Loucy (cell line): ENCODE measurements at regions not wholly inside any gene's neighbourhood (a gene's known extent, or its start where the extent isn't known, plus 50 kb on each side); places are given as distances from the start of the nearest gene placed in this dataset.

Experiments
- H2AFZ ChIP-seq: fragments of 200-600 bp; sonication (generic); 2 replicates; pipeline ENCODE4 v1.6.0; 2016; ENCODE audit warnings: antibody characterized with exemption, mild to moderate bottlenecking, low read length, moderate library complexity
- H3F3A ChIP-seq: fragments of 200-600 bp; 2 replicates; pipeline ENCODE4 v1.6.0; 2016; ENCODE audit warnings: antibody characterized with exemption, low read depth, mild to moderate bottlenecking
- H3K27me3 ChIP-seq: fragments of 200-600 bp; sonication (generic); 2 replicates; pipeline ENCODE4 v1.6.1; 2014; ENCODE audit warnings: low read length, mild to moderate bottlenecking; ENCODE audit not compliant: insufficient read depth, poor library complexity, severe bottlenecking
- H3K36me3 ChIP-seq: fragments of 200-600 bp; sonication (generic); 2 replicates; pipeline ENCODE4 v1.6.1; 2016; ENCODE audit warnings: low read length; ENCODE audit not compliant: insufficient read depth
- H3K4me1 ChIP-seq: fragments of 200-600 bp; sonication (generic); 2 replicates; pipeline ENCODE4 v1.5.1; 2014; ENCODE audit warnings: low read length, mild to moderate bottlenecking; ENCODE audit not compliant: insufficient read depth, poor library complexity, severe bottlenecking
- H3K4me2 ChIP-seq: fragments of 200-600 bp; sonication (generic); 2 replicates; pipeline ENCODE4 v1.6.0; 2014; ENCODE audit warnings: antibody characterized with exemption, low read length, low read depth, mild to moderate bottlenecking; ENCODE audit not compliant: poor library complexity, severe bottlenecking
- H3K4me3 ChIP-seq: fragments of 200-600 bp; sonication (generic); 2 replicates; pipeline ENCODE4 v1.5.1; 2014; ENCODE audit warnings: low read length, mild to moderate bottlenecking, mixed read lengths; ENCODE audit not compliant: poor library complexity, severe bottlenecking
- H3K79me2 ChIP-seq: fragments of 200-600 bp; sonication (generic); 2 replicates; pipeline ENCODE4 v1.6.1; 2014; ENCODE audit warnings: low read length; ENCODE audit not compliant: insufficient read depth
- H3K9ac ChIP-seq: fragments of 200-600 bp; sonication (generic); 2 replicates; pipeline ENCODE4 v1.6.0; 2014; ENCODE audit warnings: mild to moderate bottlenecking, low read depth, low read length, moderate library complexity; ENCODE audit not compliant: poor library complexity, severe bottlenecking
- H3K9me2 ChIP-seq: fragments of 200-600 bp; sonication (generic); replicated peaks from 2 replicates; pipeline ENCODE4 v1.6.1; 2016; ENCODE audit warnings: low read depth, low read length, mixed read lengths
- H3K9me3 ChIP-seq: fragments of 200-600 bp; sonication (generic); 2 replicates; pipeline ENCODE4 v1.6.1; 2014; ENCODE audit warnings: mild to moderate bottlenecking, antibody characterized with exemption, low read length, low read depth; ENCODE audit not compliant: insufficient read depth
- H4K20me1 ChIP-seq: fragments of 200-600 bp; sonication (generic); 2 replicates; pipeline ENCODE4 v1.6.0; 2014; ENCODE audit warnings: antibody characterized with exemption, low read length, mild to moderate bottlenecking; ENCODE audit not compliant: insufficient read depth, poor library complexity, severe bottlenecking
- EZH2phosphoT487 ChIP-seq: fragments of 200-600 bp; IDR thresholded peaks from 2 replicates; pipeline ENCODE4 v1.6.1; 2018; ENCODE audit warnings: antibody characterized with exemption, mild to moderate bottlenecking, moderate library complexity, borderline replicate concordance
- TF ChIP-seq, protein P1 (sequence below): fragments of 200-600 bp; sonication (generic); conservative IDR thresholded peaks from 2 replicates; pipeline ENCODE4 v1.5.1; 2014; ENCODE audit warnings: mild to moderate bottlenecking, antibody characterized with exemption, low read length

- TF ChIP-seq, protein P1, sequence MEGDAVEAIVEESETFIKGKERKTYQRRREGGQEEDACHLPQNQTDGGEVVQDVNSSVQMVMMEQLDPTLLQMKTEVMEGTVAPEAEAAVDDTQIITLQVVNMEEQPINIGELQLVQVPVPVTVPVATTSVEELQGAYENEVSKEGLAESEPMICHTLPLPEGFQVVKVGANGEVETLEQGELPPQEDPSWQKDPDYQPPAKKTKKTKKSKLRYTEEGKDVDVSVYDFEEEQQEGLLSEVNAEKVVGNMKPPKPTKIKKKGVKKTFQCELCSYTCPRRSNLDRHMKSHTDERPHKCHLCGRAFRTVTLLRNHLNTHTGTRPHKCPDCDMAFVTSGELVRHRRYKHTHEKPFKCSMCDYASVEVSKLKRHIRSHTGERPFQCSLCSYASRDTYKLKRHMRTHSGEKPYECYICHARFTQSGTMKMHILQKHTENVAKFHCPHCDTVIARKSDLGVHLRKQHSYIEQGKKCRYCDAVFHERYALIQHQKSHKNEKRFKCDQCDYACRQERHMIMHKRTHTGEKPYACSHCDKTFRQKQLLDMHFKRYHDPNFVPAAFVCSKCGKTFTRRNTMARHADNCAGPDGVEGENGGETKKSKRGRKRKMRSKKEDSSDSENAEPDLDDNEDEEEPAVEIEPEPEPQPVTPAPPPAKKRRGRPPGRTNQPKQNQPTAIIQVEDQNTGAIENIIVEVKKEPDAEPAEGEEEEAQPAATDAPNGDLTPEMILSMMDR, result no peak
- no peak for TF ChIP-seq EZH2phosphoT487
- Histone ChIP-seq H3K36me3 (no peaks in the 10 kb centered on the region), H3F3A (no peaks in the 10 kb centered on the region), H3K79me2 (no peaks in the 10 kb centered on the region), H3K9ac (no peak overlapping the region), H3K9me3 (no peaks in the 10 kb centered on the region), H3K9me2 (no peaks in the 10 kb centered on the region; the same call in 1 of the 2 replicates), H3K4me3 (no peak overlapping the region), H2AFZ (no peak overlapping the region), H3K4me1 (no peaks in the 10 kb centered on the region), H3K4me2 (no peak overlapping the region), H3K27me3 (no peaks in the 10 kb centered on the region), H4K20me1 (no peaks in the 10 kb centered on the region)
Observed at GRCh38 chr2:67075056-67075455, 322.1 kb upstream of the ETAA1 start.

- Histone ChIP-seq H3K9me3 (no peaks in the 10 kb centered on the region), H3K4me1 (no peaks in the 10 kb centered on the region), H3F3A (no peaks in the 10 kb centered on the region), H3K4me3 (no peak overlapping the region), H3K79me2 (no peaks in the 10 kb centered on the region), H2AFZ (no peak overlapping the region), H3K9ac (no peak overlapping the region), H3K9me2 (no peaks in the 10 kb centered on the region; the same call in 1 of the 2 replicates), H4K20me1 (no peaks in the 10 kb centered on the region), H3K27me3 (no peaks in the 10 kb centered on the region), H3K4me2 (no peak overlapping the region), H3K36me3 (no peaks in the 10 kb centered on the region)
- TF ChIP-seq EZH2phosphoT487, result no peak
Observed at GRCh38 chr2:67075530-67076238, 321.4 kb upstream of the ETAA1 start.

DNA sequence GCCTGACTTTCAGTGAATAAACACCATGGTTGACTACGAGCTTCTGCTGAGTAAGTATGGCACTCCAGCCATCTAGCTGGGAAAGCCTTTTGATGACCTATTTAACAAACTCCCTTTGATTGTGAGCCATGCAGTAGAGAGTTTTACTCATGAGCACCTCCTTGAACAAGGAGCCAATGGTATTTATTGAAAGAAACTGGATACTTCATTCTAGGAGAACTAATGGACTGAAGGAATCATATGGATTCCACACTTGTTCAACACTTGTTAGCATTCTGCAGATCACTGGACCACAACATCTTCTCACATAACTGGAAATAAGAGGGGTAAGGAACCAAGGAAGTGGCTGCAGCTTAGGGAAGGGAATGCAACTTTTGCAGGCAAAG is 320.9 kb upstream of the ETAA1 start:
- H3K79me2 ChIP-seq, result no peaks in the 10 kb centered on the region
- H2AFZ ChIP-seq, result no peak overlapping the region

More for the DNA sequence above, 320.9 kb upstream of the ETAA1 start:
- no peaks in the 10 kb centered on the region for H3K4me1 ChIP-seq
- no peak overlapping the region for H3K4me2 ChIP-seq
- H3K9ac ChIP-seq, result no peak overlapping the region
- no peaks in the 10 kb centered on the region for H4K20me1 ChIP-seq
- no peak overlapping the region for H3K4me3 ChIP-seq
- H3K9me2 ChIP-seq, result no peaks in the 10 kb centered on the region; the same call in 1 of the 2 replicates
- H3K27me3 ChIP-seq, result no peaks in the 10 kb centered on the region
- no peaks in the 10 kb centered on the region for H3F3A ChIP-seq
- TF ChIP-seq EZH2phosphoT487, result no peak
- TF ChIP-seq, protein P1, result no peak
- no peaks in the 10 kb centered on the region for H3K36me3 ChIP-seq
- H3K9me3 ChIP-seq, result no peaks in the 10 kb centered on the region
